PFSK-1 (cell line): ENCODE measurements at regions not wholly inside any gene's neighbourhood (a gene's known extent, or its start where the extent isn't known, plus 50 kb on each side); places are given as distances from the start of the nearest gene placed in this dataset.

Experiments used
- POLR2AphosphoS5 ChIP-seq: IDR thresholded peaks from 2 replicates; pipeline ENCODE4 v1.6.1; 2012; ENCODE audit warnings: low read depth, mild to moderate bottlenecking, control low read depth, low read length, moderate library complexity
- SIN3A ChIP-seq: IDR thresholded peaks from 2 replicates; pipeline ENCODE4 v1.6.1; 2012; ENCODE audit warnings: mild to moderate bottlenecking, low read length, moderate library complexity, borderline replicate concordance; ENCODE audit not compliant: insufficient read depth
- TF ChIP-seq, protein P1 (sequence below), 2 experiments: IDR thresholded peaks; 2 replicates each; pipeline versions ENCODE4 v1.6.1 to v1.8.0; 2011 to 2012; ENCODE audit warnings: low read depth in 2 of 2, low read length in 2 of 2, control low read depth in 1 of 2, inconsistent platforms in 1 of 2, mild to moderate bottlenecking in 1 of 2, moderate library complexity in 1 of 2; ENCODE audit not compliant: insufficient read depth in 1 of 2

DNA sequence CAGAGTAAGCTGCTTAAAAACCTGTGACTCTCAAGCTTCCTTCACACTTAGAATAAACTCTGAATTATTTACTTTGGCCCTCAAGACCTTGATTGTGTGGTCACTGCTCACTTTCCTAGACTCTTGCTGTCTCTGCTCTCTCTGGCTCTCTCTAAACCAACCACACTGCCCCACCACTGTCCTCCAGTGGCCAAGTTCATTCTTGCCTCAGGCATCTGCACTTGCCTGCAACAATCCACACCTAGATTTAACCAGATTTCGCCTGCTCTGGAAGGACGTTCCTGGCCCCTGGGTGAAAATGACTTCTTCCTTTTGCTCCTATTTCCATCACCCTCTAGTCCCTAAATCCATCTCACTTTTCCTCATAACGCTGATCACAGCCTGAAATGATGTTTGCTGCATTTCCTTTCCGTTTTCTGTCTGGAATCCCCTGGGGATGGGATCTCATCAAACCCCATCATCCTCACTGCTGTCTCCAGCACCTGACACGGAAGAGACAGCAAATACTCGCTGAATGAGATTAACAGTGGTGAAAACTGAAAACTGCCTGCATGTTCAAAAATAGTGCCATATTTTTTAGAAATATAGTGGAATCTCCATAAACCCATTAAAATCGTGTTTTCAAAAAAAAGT lies 232.6 kb downstream of the UQCRFS1 start:
- TF ChIP-seq POLR2AphosphoS5 (no peak), SIN3A (no peak)
- TF ChIP-seq, protein P1, sequence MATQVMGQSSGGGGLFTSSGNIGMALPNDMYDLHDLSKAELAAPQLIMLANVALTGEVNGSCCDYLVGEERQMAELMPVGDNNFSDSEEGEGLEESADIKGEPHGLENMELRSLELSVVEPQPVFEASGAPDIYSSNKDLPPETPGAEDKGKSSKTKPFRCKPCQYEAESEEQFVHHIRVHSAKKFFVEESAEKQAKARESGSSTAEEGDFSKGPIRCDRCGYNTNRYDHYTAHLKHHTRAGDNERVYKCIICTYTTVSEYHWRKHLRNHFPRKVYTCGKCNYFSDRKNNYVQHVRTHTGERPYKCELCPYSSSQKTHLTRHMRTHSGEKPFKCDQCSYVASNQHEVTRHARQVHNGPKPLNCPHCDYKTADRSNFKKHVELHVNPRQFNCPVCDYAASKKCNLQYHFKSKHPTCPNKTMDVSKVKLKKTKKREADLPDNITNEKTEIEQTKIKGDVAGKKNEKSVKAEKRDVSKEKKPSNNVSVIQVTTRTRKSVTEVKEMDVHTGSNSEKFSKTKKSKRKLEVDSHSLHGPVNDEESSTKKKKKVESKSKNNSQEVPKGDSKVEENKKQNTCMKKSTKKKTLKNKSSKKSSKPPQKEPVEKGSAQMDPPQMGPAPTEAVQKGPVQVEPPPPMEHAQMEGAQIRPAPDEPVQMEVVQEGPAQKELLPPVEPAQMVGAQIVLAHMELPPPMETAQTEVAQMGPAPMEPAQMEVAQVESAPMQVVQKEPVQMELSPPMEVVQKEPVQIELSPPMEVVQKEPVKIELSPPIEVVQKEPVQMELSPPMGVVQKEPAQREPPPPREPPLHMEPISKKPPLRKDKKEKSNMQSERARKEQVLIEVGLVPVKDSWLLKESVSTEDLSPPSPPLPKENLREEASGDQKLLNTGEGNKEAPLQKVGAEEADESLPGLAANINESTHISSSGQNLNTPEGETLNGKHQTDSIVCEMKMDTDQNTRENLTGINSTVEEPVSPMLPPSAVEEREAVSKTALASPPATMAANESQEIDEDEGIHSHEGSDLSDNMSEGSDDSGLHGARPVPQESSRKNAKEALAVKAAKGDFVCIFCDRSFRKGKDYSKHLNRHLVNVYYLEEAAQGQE (IDR thresholded peaks at IDR 0.05; ENCODE audit: insufficient read depth in 1 of 2, low read depth in 2 of 2, low read length in 2 of 2) = no peak
